T-helper 2 cell (primary cell): ENCODE measurements at regions not wholly inside any gene's neighbourhood (a gene's known extent, or its start where the extent isn't known, plus 50 kb on each side); places are given as distances from the start of the nearest gene placed in this dataset.
"Not testable (repeated sequence)": the region's sequence is repeated elsewhere in the genome, so short reads cannot be mapped to it uniquely, and the experiment has no call there.

ENCODE experiments used
- DNase-seq, 5 experiments: peaks; one replicate each; pipeline versions ENCODE4 v3.0.0 to v3.0.0-alpha.2; 2012 to 2022

GRCh38 chr2:149781263-149781808 lies 193.8 kb upstream of the MMADHC start:
- DNase-seq = no peak

- DNase-seq = no peak
These were observed 185.4 kb upstream of the MMADHC start for GRCh38 chr2:149773006-149773405.

GRCh38 chr2:149768320-149768799 lies 180.8 kb upstream of the MMADHC start:
- DNase-seq = no peak

GRCh38 chr2:149767516-149767974 lies 180.0 kb upstream of the MMADHC start:
- no peak for DNase-seq

GRCh38 chr2:149766339-149766738 lies 178.8 kb upstream of the MMADHC start:
- no peak for DNase-seq

- no peak for DNase-seq
These were observed 178.1 kb upstream of the MMADHC start for GRCh38 chr2:149765636-149766035.

- no peak for DNase-seq
These were observed 177.4 kb upstream of the MMADHC start for GRCh38 chr2:149765003-149765402.

- no peak for DNase-seq
These were observed 175.8 kb upstream of the MMADHC start for GRCh38 chr2:149763358-149763757.

GRCh38 chr2:149761611-149762010 lies 174.0 kb upstream of the MMADHC start:
- no peak for DNase-seq

GRCh38 chr2:149759382-149759781 lies 171.8 kb upstream of the MMADHC start:
- DNase-seq = not testable (repeated sequence)

GRCh38 chr2:149754722-149755121 lies 167.1 kb upstream of the MMADHC start:
- not testable (repeated sequence) for DNase-seq

GRCh38 chr2:149747456-149747855 lies 159.9 kb upstream of the MMADHC start:
- no peak for DNase-seq

GRCh38 chr2:149745396-149746230 lies 158.0 kb upstream of the MMADHC start:
- DNase-seq = no peak

- no peak for DNase-seq
These were observed 157.3 kb upstream of the MMADHC start for GRCh38 chr2:149744865-149745264.

- DNase-seq = no peak
These were observed 156.4 kb upstream of the MMADHC start for GRCh38 chr2:149743842-149744448.

GRCh38 chr2:149741646-149742045 lies 154.1 kb upstream of the MMADHC start:
- DNase-seq = no peak

- DNase-seq = no peak
These were observed 152.9 kb upstream of the MMADHC start for GRCh38 chr2:149740490-149740889.

- no peak for DNase-seq
These were observed 152.3 kb upstream of the MMADHC start for GRCh38 chr2:149739883-149740265.

GRCh38 chr2:149739171-149739882 lies 151.8 kb upstream of the MMADHC start:
- DNase-seq = no peak

GRCh38 chr2:149738767-149739166 lies 151.2 kb upstream of the MMADHC start:
- no peak for DNase-seq

- DNase-seq = no peak
These were observed 150.3 kb upstream of the MMADHC start for GRCh38 chr2:149737896-149738295.

GRCh38 chr2:149735237-149735958 lies 147.8 kb upstream of the MMADHC start:
- no peak for DNase-seq
